ENCODE measurements at regions not wholly inside any gene's neighbourhood (a gene's known extent, or its start where the extent isn't known, plus 50 kb on each side); places are given as distances from the start of the nearest gene placed in this dataset.

DNA sequence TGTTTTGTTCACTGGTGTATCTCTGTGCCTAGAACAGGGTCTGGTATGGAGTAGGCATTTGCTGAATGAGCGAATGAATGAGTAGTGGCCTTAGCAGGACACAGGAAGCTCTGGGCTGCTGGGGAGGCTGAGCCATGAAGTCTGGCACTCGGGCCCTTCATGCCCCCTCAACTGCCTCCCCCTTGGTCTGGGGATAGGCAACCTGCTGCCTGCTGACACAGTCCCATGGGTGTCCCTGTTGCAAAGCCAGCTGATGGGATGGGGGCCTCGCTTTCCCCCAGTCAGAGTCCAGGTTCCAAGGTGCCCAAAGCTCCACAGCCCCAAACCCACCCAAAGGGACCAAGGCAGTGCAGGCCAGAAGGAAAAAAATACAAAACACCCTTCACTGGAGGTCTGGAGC is 107.0 kb upstream of the CASZ1 start:
- ATAC-seq (replicated peaks; ENCODE audit: extremely low read depth, poor library complexity, severe bottlenecking) = no peak
- no peaks in the 10 kb centered on the region for H3K9me3 Mint-ChIP-seq
- DNase-seq (ENCODE audit: low spot score in 2 of 2) = no peak
- H3K4me3 Mint-ChIP-seq = no peak overlapping the region
- no peaks in the 10 kb centered on the region for H3K36me3 Mint-ChIP-seq (ENCODE audit: insufficient read depth)
- no peak overlapping the region for H3K27ac Mint-ChIP-seq (ENCODE audit: low read depth)
- H3K4me1 Mint-ChIP-seq = peaks cover 21% of the 10 kb centered on the region
- peaks cover 22% of the 10 kb centered on the region for H3K27me3 Mint-ChIP-seq

DNA sequence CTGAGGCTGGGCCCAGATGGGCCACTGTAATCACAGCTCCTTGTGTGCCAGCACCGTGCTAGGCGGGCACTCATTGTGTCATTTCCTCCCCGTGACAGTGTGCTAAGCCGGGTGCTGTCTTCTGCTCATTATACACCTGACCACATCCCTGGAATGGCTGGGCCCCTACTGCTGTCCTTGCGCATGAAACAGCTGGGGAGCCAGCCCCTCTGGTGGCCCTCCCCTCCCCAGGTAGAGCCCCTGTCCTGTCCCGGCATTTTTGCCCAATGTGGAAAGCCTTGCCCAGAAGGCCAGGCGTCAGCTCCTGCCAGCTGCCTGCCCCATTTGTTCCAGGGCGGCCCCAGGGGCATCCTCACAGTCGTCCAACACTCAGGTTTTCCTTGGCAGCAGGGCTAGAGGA is 107.4 kb upstream of the CASZ1 start:
- ATAC-seq (replicated peaks; ENCODE audit: extremely low read depth, poor library complexity, severe bottlenecking) (no peak), DNase-seq (ENCODE audit: low spot score in 2 of 2) (no peak)
- Mint-ChIP-seq H3K36me3 (ENCODE audit: insufficient read depth) (no peaks in the 10 kb centered on the region), H3K4me1 (peaks cover 21% of the 10 kb centered on the region), H3K9me3 (no peaks in the 10 kb centered on the region), H3K27me3 (peaks cover 21% of the 10 kb centered on the region), H3K4me3 (no peak overlapping the region), H3K27ac (ENCODE audit: low read depth) (peak overlapping the region; percentile 35)

DNA sequence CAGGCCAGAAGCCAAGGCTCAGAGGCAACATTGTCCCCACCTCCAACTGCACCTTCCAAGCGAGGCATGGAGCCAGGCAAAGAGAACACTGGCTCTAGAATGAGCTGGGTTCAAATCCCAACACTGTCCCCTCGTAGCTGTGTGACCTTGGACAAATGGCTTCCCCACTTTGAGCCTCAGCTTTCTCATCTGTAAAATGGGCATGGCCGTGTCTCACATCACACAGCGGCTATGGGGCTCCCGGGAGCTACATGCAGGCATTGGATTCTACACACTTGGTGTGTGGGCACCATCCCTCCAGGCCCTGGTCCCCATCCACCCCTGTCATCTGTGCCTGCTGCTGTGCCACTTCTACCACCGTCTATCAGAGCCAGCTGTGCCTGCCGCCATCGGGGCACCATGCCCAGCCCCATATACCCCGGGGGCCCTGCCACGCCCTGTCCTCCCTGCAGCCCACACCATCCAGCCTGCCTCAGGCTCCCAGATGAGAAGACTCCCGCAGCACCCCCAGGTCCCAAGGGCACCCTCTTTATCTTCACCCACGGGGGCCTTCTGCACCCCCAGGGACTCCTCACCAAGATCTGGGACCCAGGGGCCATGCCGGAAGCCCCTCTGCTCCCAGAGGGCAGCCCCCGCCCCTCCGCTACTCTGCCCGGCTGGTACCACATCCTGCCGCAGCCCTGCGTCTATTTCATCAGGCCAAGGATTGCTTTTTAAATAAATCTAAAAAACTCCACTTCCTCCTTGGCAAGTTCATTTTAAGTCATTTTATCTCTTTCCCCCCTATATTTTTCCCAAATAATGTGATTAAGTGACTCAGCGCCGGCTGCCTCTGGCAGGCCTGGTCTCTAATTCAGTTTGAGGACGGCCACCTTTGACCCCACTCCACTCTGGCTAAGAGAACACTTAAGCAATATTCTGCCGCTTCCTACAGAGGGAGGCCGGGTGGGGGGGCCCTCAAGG is 107.8 kb upstream of the TARDBP start:
- Mint-ChIP-seq H3K9me3 (no peaks in the 10 kb centered on the region), H3K36me3 (ENCODE audit: insufficient read depth) (no peaks in the 10 kb centered on the region), H3K27me3 (peaks cover 12% of the 10 kb centered on the region), H3K4me1 (peaks cover 21% of the 10 kb centered on the region), H3K4me3 (peak overlapping the region; percentile 55), H3K27ac (ENCODE audit: low read depth) (peak overlapping the region; percentile 35)
- ATAC-seq (replicated peaks; ENCODE audit: extremely low read depth, poor library complexity, severe bottlenecking) = peak; percentile 59
- DNase-seq (ENCODE audit: low spot score in 2 of 2) = no peak

GRCh38 chr1:10905841-10906655 is 106.4 kb upstream of the TARDBP start:
- Mint-ChIP-seq H3K4me3 (no peak overlapping the region), H3K27me3 (peaks cover 11% of the 10 kb centered on the region), H3K4me1 (peaks cover 21% of the 10 kb centered on the region), H3K36me3 (ENCODE audit: insufficient read depth) (peaks cover 2% of the 10 kb centered on the region), H3K9me3 (no peaks in the 10 kb centered on the region), H3K27ac (ENCODE audit: low read depth) (no peak overlapping the region)
- DNase-seq (ENCODE audit: low spot score in 2 of 2) (no peak), ATAC-seq (replicated peaks; ENCODE audit: extremely low read depth, poor library complexity, severe bottlenecking) (no peak)

GRCh38 chr1:10906866-10907519 is 105.5 kb upstream of the TARDBP start:
- DNase-seq (ENCODE audit: low spot score in 2 of 2) = no peak
- Mint-ChIP-seq H3K9me3 (no peaks in the 10 kb centered on the region), H3K4me3 (no peak overlapping the region), H3K27me3 (peaks cover 11% of the 10 kb centered on the region), H3K4me1 (peaks cover 21% of the 10 kb centered on the region), H3K36me3 (ENCODE audit: insufficient read depth) (peaks cover 2% of the 10 kb centered on the region), H3K27ac (ENCODE audit: low read depth) (no peak overlapping the region)
- ATAC-seq (replicated peaks; ENCODE audit: extremely low read depth, poor library complexity, severe bottlenecking) = no peak

GRCh38 chr1:10908266-10908665 is 104.2 kb upstream of the TARDBP start:
- DNase-seq (ENCODE audit: low spot score in 2 of 2) (no peak), ATAC-seq (replicated peaks; ENCODE audit: extremely low read depth, poor library complexity, severe bottlenecking) (no peak)
- H3K27me3 Mint-ChIP-seq = peaks cover 11% of the 10 kb centered on the region
- peaks cover 2% of the 10 kb centered on the region for H3K36me3 Mint-ChIP-seq (ENCODE audit: insufficient read depth)
- peaks cover 21% of the 10 kb centered on the region for H3K4me1 Mint-ChIP-seq
- H3K9me3 Mint-ChIP-seq = no peaks in the 10 kb centered on the region
- H3K4me3 Mint-ChIP-seq = no peak overlapping the region
- no peak overlapping the region for H3K27ac Mint-ChIP-seq (ENCODE audit: low read depth)

DNA sequence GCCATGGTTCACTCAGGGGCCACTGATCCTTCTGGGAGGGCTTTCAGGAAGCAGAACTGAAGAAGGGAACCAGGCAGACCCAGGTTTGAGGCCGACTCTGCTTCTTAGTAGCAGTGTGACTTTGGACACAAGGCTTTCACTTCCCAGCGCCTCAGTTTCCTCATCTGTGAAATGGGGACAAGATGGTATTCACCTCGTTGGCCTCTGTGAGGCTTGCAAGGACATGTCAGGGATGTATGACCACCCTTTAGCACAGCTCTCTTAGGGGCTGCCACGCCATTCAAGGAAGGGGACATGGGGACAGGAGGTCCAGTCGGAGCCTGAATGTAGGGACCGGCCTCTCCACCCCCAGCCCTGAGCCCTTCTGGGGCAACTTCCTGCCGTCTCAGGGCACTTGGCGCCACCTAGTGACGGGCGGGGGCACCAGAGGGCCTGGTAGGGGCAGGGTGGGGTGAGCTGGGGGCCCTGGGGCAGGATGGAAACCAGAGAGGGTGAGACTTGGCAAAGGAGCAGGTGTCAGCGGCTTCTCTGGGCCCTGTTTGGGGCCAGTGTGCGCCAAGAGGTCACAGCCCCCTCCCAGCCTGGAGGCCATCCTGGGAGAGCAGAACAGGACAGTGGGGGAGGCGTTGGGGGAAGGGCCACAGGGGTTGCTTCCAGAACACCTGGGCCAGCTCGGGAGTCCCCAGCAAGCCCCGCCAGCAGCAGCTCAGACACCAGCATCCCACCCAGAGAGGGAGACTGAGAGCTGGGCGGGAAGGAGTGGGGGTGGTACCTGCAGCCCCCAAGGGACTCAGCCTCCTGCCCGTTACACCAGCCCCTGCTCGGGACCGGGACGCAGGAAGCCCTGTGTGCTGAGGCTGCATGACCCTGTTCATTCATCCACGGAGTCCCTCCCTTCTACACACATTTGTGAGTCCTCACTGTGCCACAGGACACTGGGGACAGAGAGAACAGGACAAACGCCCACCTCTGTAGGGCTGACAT is 102.5 kb upstream of the TARDBP start:
- ATAC-seq (replicated peaks; ENCODE audit: extremely low read depth, poor library complexity, severe bottlenecking) (peak; percentile 92), DNase-seq (ENCODE audit: low spot score in 2 of 2) (peak; percentile 64 to 67)
- peaks cover 2% of the 10 kb centered on the region for H3K36me3 Mint-ChIP-seq (ENCODE audit: insufficient read depth)
- H3K9me3 Mint-ChIP-seq = no peaks in the 10 kb centered on the region
- H3K4me1 Mint-ChIP-seq = peaks cover 9% of the 10 kb centered on the region
- no peak overlapping the region for H3K27ac Mint-ChIP-seq (ENCODE audit: low read depth)
- no peak overlapping the region for H3K4me3 Mint-ChIP-seq
- H3K27me3 Mint-ChIP-seq = peaks cover 11% of the 10 kb centered on the region

DNA sequence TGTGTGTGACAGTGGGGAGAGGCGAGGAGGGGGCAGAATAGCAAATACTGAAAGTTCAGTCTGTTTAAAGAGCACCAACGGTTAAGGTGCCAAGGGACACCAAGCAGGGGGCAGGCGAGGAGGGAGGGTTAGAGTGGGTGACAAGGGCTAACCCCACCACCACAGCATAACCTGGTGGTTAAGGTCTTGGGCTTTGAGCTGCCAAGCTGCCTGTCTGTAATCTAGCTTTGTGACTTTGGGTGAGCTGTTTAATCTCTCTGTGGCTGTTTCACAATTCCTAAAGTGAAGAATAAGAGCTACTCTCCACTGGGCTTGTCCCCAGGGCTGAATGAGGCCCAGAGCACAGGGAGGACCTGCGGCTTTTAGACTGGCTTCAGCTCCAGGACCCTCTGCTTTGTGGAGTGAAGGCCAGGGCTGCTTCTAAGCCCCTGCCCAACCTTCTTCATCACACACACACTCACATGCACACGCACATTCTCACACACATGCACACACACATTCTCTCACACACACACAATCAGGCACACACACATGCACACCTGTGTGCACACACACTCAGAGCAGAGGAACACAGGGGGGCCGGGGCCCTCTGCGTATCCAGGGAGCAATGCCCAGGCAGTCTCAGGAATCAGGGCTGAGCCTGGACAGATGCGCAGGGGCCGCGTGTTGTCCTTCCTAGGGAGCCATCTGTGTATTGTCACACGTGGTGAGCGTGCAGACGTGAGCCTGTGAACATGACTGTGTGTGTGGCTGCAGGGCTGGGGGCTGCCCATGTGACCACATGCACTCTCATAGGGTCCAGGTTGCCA is 101.6 kb upstream of the TARDBP start:
- Mint-ChIP-seq H3K4me3 (no peak overlapping the region), H3K27me3 (peaks cover 11% of the 10 kb centered on the region), H3K27ac (ENCODE audit: low read depth) (no peak overlapping the region), H3K4me1 (peaks cover 7% of the 10 kb centered on the region), H3K36me3 (ENCODE audit: insufficient read depth) (peaks cover 2% of the 10 kb centered on the region), H3K9me3 (no peaks in the 10 kb centered on the region)
- no peak for ATAC-seq (replicated peaks; ENCODE audit: extremely low read depth, poor library complexity, severe bottlenecking)
- no peak for DNase-seq (ENCODE audit: low spot score in 2 of 2)

DNA sequence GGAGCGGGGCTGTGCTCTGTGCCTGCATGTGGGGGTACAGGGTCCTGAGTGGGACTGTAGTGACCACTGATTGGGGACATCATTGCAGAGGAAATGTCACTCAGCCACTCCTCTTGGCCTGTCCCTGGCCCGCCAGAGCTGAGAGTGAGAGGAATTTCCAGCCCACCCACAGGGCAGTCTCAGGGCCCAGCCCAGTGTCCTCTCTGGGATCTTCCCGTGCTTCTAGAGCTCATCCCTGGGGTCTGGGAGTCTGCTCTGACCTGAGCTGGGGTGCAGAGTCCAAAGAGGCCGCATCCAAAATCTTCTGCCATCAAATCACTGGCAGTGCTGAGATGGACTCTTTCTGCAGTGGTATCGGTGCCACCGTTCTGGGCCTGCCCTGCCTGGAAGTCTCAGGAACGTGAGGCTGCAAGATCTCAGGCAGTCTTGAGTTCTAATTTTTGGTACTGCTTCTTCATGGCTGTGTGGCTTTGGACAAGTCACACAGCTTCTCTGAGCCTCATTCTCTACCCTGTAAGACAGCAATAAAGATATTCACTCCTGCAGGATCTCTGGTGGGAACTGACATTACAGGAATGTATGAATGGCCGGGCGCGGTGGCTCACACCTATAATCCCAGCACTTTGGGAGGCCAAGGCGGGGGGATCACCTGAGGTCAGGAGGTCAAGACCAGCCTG is 100.8 kb upstream of the TARDBP start:
- Mint-ChIP-seq H3K27me3 (peaks cover 9% of the 10 kb centered on the region), H3K9me3 (no peaks in the 10 kb centered on the region), H3K4me3 (no peak overlapping the region), H3K36me3 (ENCODE audit: insufficient read depth) (peaks cover 2% of the 10 kb centered on the region), H3K4me1 (peaks cover 13% of the 10 kb centered on the region), H3K27ac (ENCODE audit: low read depth) (no peak overlapping the region)
- DNase-seq (ENCODE audit: low spot score in 2 of 2) = no peak
- no peak for ATAC-seq (replicated peaks; ENCODE audit: extremely low read depth, poor library complexity, severe bottlenecking)

GRCh38 chr1:10912441-10912840 is 100.0 kb upstream of the TARDBP start:
- H3K36me3 Mint-ChIP-seq (ENCODE audit: insufficient read depth) = peaks cover 2% of the 10 kb centered on the region
- no peak for DNase-seq (ENCODE audit: low spot score in 2 of 2)
- peaks cover under 1% of the 10 kb centered on the region for H3K27me3 Mint-ChIP-seq
- no peaks in the 10 kb centered on the region for H3K9me3 Mint-ChIP-seq
- H3K27ac Mint-ChIP-seq (ENCODE audit: low read depth) = no peak overlapping the region
- no peak overlapping the region for H3K4me3 Mint-ChIP-seq
- peaks cover 15% of the 10 kb centered on the region for H3K4me1 Mint-ChIP-seq
- ATAC-seq (replicated peaks; ENCODE audit: extremely low read depth, poor library complexity, severe bottlenecking) = no peak

GRCh38 chr1:10914056-10914455 is 98.4 kb upstream of the TARDBP start:
- no peak for ATAC-seq (replicated peaks; ENCODE audit: extremely low read depth, poor library complexity, severe bottlenecking)
- H3K36me3 Mint-ChIP-seq (ENCODE audit: insufficient read depth) = peaks cover 2% of the 10 kb centered on the region
- H3K27me3 Mint-ChIP-seq = no peaks in the 10 kb centered on the region
- peaks cover 27% of the 10 kb centered on the region for H3K4me1 Mint-ChIP-seq
- no peak for DNase-seq (ENCODE audit: low spot score in 2 of 2)
- no peak overlapping the region for H3K4me3 Mint-ChIP-seq
- no peaks in the 10 kb centered on the region for H3K9me3 Mint-ChIP-seq
- H3K27ac Mint-ChIP-seq (ENCODE audit: low read depth) = no peak overlapping the region

Measured in central memory CD8-positive, alpha-beta T cell (primary cell).